ENCODE measurements at regions not wholly inside any gene's neighbourhood (a gene's known extent, or its start where the extent isn't known, plus 50 kb on each side); places are given as distances from the start of the nearest gene placed in this dataset.

- H3K27me3 ChIP-seq = no peaks in the 10 kb centered on the region
- 74 to 77% methylated on average over 11 of the region's 11 CpGs for WGBS, 2 donors
These were observed 53.6 kb upstream of the ZNF644 start for GRCh38 chr1:91075233-91076135.

GRCh38 chr1:91073299-91073698, 51.5 kb upstream of the ZNF644 start:
- intact Hi-C loops (cut with DNase I) = no loop called here
- H3K36me3 ChIP-seq = no peaks in the 10 kb centered on the region
- 70 to 93% methylated on average over 2 of the region's 2 CpGs for WGBS, 2 donors

More at GRCh38 chr1:91075233-91076135, 53.6 kb upstream of the ZNF644 start:
- Histone ChIP-seq H3K36me3 (no peaks in the 10 kb centered on the region), H3K9me3 (peaks cover 0 to 3% (median 0%) of the 10 kb centered on the region in 11 donors), H3K4me1 (no peaks in the 10 kb centered on the region), H3K27ac (no peak overlapping the region), H3K4me3 (no peak overlapping the region)
- DNase-seq = no peak
- ATAC-seq = peak in 1 of 8 donors; percentile 20
- TF ChIP-seq, protein P1, sequence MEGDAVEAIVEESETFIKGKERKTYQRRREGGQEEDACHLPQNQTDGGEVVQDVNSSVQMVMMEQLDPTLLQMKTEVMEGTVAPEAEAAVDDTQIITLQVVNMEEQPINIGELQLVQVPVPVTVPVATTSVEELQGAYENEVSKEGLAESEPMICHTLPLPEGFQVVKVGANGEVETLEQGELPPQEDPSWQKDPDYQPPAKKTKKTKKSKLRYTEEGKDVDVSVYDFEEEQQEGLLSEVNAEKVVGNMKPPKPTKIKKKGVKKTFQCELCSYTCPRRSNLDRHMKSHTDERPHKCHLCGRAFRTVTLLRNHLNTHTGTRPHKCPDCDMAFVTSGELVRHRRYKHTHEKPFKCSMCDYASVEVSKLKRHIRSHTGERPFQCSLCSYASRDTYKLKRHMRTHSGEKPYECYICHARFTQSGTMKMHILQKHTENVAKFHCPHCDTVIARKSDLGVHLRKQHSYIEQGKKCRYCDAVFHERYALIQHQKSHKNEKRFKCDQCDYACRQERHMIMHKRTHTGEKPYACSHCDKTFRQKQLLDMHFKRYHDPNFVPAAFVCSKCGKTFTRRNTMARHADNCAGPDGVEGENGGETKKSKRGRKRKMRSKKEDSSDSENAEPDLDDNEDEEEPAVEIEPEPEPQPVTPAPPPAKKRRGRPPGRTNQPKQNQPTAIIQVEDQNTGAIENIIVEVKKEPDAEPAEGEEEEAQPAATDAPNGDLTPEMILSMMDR (IDR thresholded peaks at IDR 0.05) = no peak
- intact Hi-C loops (cut with DNase I) = no loop called here

DNA sequence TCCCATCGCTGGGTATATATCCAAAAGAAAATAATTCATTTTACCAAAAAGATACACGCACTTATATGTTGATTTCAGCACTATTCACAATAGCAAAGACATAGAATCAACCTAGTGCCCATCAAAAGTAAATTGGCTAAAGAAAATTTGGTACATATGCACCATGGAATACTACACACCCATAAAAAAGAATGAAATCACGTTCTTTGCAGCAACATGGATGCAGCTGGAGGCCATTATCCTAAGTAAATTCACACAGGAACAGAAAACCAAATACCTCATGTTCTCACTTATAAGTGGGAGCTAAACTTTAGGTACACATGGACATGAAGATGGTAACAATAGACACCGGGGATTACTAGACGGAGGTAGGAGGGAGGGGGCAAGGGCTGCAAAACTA, 50.0 kb upstream of the ZNF644 start:
- intact Hi-C loops (cut with DNase I) = no loop called here
- H3K4me3 ChIP-seq = no peak overlapping the region
- H3K36me3 ChIP-seq = no peaks in the 10 kb centered on the region
- TF ChIP-seq, protein P1 (IDR thresholded peaks at IDR 0.05) = no peak
- WGBS, 2 donors = 96% methylated on average over 5 of the region's 5 CpGs
- peaks cover 0 to 3% (median 0%) of the 10 kb centered on the region in 11 donors for H3K9me3 ChIP-seq
- ATAC-seq = no peak
- no peak overlapping the region for H3K27ac ChIP-seq
- H3K4me1 ChIP-seq = no peaks in the 10 kb centered on the region
- DNase-seq = no peak
- peaks cover 0 to 7% (median 0%) of the 10 kb centered on the region in 7 donors for H3K27me3 ChIP-seq

More at GRCh38 chr1:91073299-91073698, 51.5 kb upstream of the ZNF644 start:
- no peak overlapping the region for H3K27ac ChIP-seq
- no peak for ATAC-seq
- H3K4me3 ChIP-seq = no peak overlapping the region
- TF ChIP-seq, protein P1 (IDR thresholded peaks at IDR 0.05) = no peak
- no peak for DNase-seq
- H3K4me1 ChIP-seq = no peaks in the 10 kb centered on the region
- peaks cover 0 to 3% (median 0%) of the 10 kb centered on the region in 11 donors for H3K9me3 ChIP-seq
- no peaks in the 10 kb centered on the region for H3K27me3 ChIP-seq

All from heart right ventricle (tissue), 16 donors.